ENCODE measurements at regions not wholly inside any gene's neighbourhood (a gene's known extent, or its start where the extent isn't known, plus 50 kb on each side); places are given as distances from the start of the nearest gene placed in this dataset.

GRCh38 chr2:12432985-12433625 is 283.6 kb upstream of the TRIB2 start:
- DNase-seq (ENCODE audit: insufficient read length, low spot score, missing footprints): no peak
- no peak for TF ChIP-seq CTCF (IDR thresholded peaks at IDR 0.05; ENCODE audit: extremely low read depth, low read depth, low read length)
- no peaks in the 10 kb centered on the region for H3K36me3 ChIP-seq (ENCODE audit: insufficient read depth, low read length)
- H2AFZ ChIP-seq (ENCODE audit: low read length): no peak overlapping the region
- H3K27me3 ChIP-seq (ENCODE audit: insufficient read depth, low read length): no peaks in the 10 kb centered on the region
- H3K79me2 ChIP-seq (ENCODE audit: insufficient read depth, low read length): no peaks in the 10 kb centered on the region
- H3K27ac ChIP-seq (ENCODE audit: low read depth, low read length): peak overlapping the region; percentile 10
- H3K4me1 ChIP-seq (ENCODE audit: insufficient read depth, low read length): peaks cover 33% of the 10 kb centered on the region
- no peaks in the 10 kb centered on the region for H3K9me3 ChIP-seq (ENCODE audit: low read depth, low read length)
- H3K4me3 ChIP-seq (ENCODE audit: insufficient read depth, low read length): no peak overlapping the region
- H3K4me2 ChIP-seq (ENCODE audit: insufficient read depth, low read length): peak overlapping the region; percentile 36
- no peaks in the 10 kb centered on the region for H4K20me1 ChIP-seq (ENCODE audit: insufficient read depth, low read length)

GRCh38 chr2:12433626-12433990 is 283.1 kb upstream of the TRIB2 start:
- Histone ChIP-seq H2AFZ (ENCODE audit: low read length) (no peak overlapping the region), H3K36me3 (ENCODE audit: insufficient read depth, low read length) (no peaks in the 10 kb centered on the region), H3K4me2 (ENCODE audit: insufficient read depth, low read length) (no peak overlapping the region), H3K27ac (ENCODE audit: low read depth, low read length) (peak overlapping the region; percentile 10), H3K27me3 (ENCODE audit: insufficient read depth, low read length) (no peaks in the 10 kb centered on the region), H3K9me3 (ENCODE audit: low read depth, low read length) (no peaks in the 10 kb centered on the region), H4K20me1 (ENCODE audit: insufficient read depth, low read length) (no peaks in the 10 kb centered on the region), H3K4me3 (ENCODE audit: insufficient read depth, low read length) (no peak overlapping the region), H3K4me1 (ENCODE audit: insufficient read depth, low read length) (peaks cover 33% of the 10 kb centered on the region), H3K79me2 (ENCODE audit: insufficient read depth, low read length) (no peaks in the 10 kb centered on the region)
- DNase-seq (ENCODE audit: insufficient read length, low spot score, missing footprints): no peak
- no peak for TF ChIP-seq CTCF (IDR thresholded peaks at IDR 0.05; ENCODE audit: extremely low read depth, low read depth, low read length)

- no peak overlapping the region for H3K4me3 ChIP-seq (ENCODE audit: insufficient read depth, low read length)
- DNase-seq (ENCODE audit: insufficient read length, low spot score, missing footprints): no peak
- no peak overlapping the region for H3K27ac ChIP-seq (ENCODE audit: low read depth, low read length)
- TF ChIP-seq CTCF (IDR thresholded peaks at IDR 0.05; ENCODE audit: extremely low read depth, low read depth, low read length): no peak
- no peaks in the 10 kb centered on the region for H3K27me3 ChIP-seq (ENCODE audit: insufficient read depth, low read length)
- peaks cover 23% of the 10 kb centered on the region for H3K4me1 ChIP-seq (ENCODE audit: insufficient read depth, low read length)
- H3K36me3 ChIP-seq (ENCODE audit: insufficient read depth, low read length): no peaks in the 10 kb centered on the region
- no peaks in the 10 kb centered on the region for H3K9me3 ChIP-seq (ENCODE audit: low read depth, low read length)
- no peak overlapping the region for H2AFZ ChIP-seq (ENCODE audit: low read length)
- H4K20me1 ChIP-seq (ENCODE audit: insufficient read depth, low read length): no peaks in the 10 kb centered on the region
- H3K4me2 ChIP-seq (ENCODE audit: insufficient read depth, low read length): no peak overlapping the region
- H3K79me2 ChIP-seq (ENCODE audit: insufficient read depth, low read length): no peaks in the 10 kb centered on the region
Observed at GRCh38 chr2:12434630-12435098, 282.1 kb upstream of the TRIB2 start.

GRCh38 chr2:12435430-12436222 is 281.1 kb upstream of the TRIB2 start:
- no peak for TF ChIP-seq CTCF (IDR thresholded peaks at IDR 0.05; ENCODE audit: extremely low read depth, low read depth, low read length)
- Histone ChIP-seq H3K4me2 (ENCODE audit: insufficient read depth, low read length) (no peak overlapping the region), H3K27me3 (ENCODE audit: insufficient read depth, low read length) (no peaks in the 10 kb centered on the region), H4K20me1 (ENCODE audit: insufficient read depth, low read length) (no peaks in the 10 kb centered on the region), H3K4me1 (ENCODE audit: insufficient read depth, low read length) (peaks cover 16% of the 10 kb centered on the region), H3K79me2 (ENCODE audit: insufficient read depth, low read length) (no peaks in the 10 kb centered on the region), H3K36me3 (ENCODE audit: insufficient read depth, low read length) (no peaks in the 10 kb centered on the region), H3K9me3 (ENCODE audit: low read depth, low read length) (no peaks in the 10 kb centered on the region), H3K27ac (ENCODE audit: low read depth, low read length) (no peak overlapping the region), H3K4me3 (ENCODE audit: insufficient read depth, low read length) (no peak overlapping the region), H2AFZ (ENCODE audit: low read length) (no peak overlapping the region)
- DNase-seq (ENCODE audit: insufficient read length, low spot score, missing footprints): no peak
